ENCODE measurements at regions not wholly inside any gene's neighbourhood (a gene's known extent, or its start where the extent isn't known, plus 50 kb on each side); places are given as distances from the start of the nearest gene placed in this dataset.
"Not testable (repeated sequence)": the region's sequence is repeated elsewhere in the genome, so short reads cannot be mapped to it uniquely, and the experiment has no call there.

DNA sequence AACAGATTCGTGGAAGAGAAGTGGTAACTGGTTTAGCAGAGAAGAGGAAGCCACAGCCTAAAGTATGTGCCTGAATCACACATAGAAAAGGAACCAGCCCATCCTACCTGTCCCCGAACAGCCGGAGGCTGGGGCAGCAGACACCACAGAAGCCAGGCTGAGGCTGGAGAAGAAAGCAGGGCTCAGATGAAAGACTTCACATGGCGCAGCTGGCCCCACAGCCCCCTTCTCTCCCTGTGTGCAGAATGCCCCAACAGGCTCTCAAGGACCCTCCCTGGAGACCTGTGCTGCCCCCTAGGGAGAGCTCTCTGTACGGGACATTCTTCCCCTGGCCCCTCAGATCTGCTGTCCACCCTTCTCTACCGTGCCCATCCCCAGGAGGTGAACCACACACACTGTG, 83.5 kb upstream of the RAB12 start:
- intact Hi-C loops (cut with DNase I, micrococcal nuclease): no loop called here
- ATAC-seq (no peak), DNase-seq (no peak)

GRCh38 chr18:8526332-8526731, 82.9 kb upstream of the RAB12 start:
- intact Hi-C loops (cut with DNase I, micrococcal nuclease): no loop called here
- no peak for DNase-seq
- ATAC-seq: no peak

DNA sequence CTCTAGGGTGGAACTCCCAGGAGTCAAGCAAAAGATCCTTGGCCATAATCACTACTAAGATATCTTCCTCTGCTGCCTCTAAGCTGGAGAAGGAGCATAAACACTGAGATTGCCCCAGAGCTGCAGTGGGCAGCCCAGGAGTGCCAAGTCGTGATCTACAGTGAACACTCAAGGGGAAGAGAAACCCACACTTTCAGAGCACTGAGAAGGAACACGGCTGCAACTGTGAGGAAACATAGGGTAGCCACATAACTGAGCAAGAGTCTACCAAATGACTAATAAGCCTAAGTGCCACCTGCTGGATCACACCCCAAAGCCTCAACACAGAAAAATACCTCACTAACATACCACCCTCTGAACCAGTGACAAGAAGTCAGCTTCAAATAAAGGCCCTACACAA, 79.6 kb upstream of the RAB12 start:
- ATAC-seq (no peak), DNase-seq (no peak)
- intact Hi-C loops (cut with DNase I, micrococcal nuclease): no loop called here

- intact Hi-C loops (cut with DNase I, micrococcal nuclease); ATAC-seq; DNase-seq: not testable (repeated sequence)
Measured at GRCh38 chr18:8531084-8531483, 78.2 kb upstream of the RAB12 start.

DNA sequence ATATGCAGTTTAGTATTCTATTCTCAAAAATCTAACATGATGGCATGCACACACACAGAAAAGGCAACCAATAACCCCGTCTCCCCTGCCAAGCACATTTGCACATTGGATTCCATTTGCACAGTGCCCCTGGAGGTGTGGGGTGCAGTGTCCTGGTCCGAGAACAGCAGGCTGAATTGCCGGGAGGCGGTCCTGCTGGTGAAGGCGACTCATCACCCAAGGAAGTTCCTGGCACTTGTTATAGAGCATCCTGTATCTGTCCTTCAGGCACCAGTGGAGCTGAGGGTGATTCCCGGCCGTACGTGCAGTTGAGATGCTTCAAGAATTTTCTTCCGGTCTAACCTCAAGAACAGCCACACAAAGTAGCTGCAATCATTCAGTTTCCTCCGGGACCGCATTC, 73.0 kb upstream of the RAB12 start:
- ATAC-seq (no peak), DNase-seq (no peak)
- intact Hi-C loops (cut with DNase I, micrococcal nuclease): no loop called here

GRCh38 chr18:8536922-8537321, 72.3 kb upstream of the RAB12 start:
- intact Hi-C loops (cut with DNase I, micrococcal nuclease): no loop called here
- DNase-seq (no peak), ATAC-seq (no peak)

DNA sequence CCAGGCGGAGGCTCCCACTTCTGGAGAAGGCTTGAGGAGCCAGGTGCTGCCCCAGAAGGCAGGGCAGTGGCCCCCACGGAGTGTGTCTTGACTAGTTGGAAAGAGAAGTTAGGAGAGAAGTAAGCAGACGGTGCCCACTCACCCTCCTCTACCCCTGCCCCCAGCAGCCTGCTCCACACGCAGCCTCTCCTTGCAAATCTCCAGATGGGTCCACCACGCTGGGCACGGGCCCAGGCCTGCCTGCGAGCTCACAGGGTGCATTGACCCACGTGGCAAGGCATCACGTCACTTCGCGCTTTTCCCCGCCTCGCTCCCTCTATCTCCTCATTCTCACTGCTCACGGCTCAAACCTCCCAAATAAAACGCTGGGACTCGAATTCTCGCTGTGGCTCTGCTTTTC, 71.8 kb upstream of the RAB12 start:
- DNase-seq: no peak
- intact Hi-C loops (cut with DNase I, micrococcal nuclease): no loop called here
- ATAC-seq: no peak

DNA sequence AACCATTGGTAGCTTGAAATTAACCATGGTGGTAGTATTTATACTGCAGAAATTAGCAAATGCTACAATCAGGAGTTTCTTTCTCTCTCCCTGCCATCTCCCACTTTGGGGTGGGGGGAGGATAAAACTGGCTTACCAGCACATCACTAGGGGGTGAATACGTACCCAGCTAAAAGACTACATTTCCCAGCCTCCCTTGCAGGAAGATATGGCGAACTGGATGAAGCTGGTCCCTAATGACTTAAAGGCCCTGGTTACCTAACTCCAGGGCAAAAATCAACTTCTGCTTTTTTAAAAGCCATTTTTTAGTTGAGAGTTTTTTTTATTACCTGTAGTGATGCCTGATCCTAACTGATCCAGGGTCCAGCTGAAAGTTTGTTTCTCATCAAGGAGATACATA, 70.3 kb upstream of the RAB12 start:
- intact Hi-C loops (cut with DNase I, micrococcal nuclease): no loop called here
- ATAC-seq (no peak), DNase-seq (no peak)

- DNase-seq (no peak), ATAC-seq (no peak)
- intact Hi-C loops (cut with DNase I, micrococcal nuclease): no loop called here
Measured at GRCh38 chr18:8546677-8547076, 62.6 kb upstream of the RAB12 start.

DNA sequence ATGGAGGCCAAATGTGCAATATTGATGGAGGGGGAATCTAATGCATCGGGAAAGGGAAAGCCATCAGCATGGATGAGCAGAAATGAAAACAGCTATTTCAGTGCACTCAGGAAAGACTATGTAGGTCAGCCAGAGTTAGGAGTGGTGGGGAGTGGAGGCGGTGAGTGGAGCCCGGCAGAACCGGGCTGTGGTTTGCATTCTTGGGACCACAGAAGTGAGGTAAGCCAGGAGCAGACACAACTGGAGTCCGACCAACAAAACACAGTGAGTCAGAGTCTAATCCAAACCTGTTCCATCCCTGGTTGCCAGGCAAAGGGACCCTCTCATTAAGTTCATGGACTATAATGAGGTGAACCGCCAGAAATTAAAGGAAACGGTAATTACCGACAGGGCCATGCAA, 61.1 kb upstream of the RAB12 start:
- intact Hi-C loops (cut with DNase I, micrococcal nuclease): no loop called here
- DNase-seq (no peak), ATAC-seq (no peak)

DNA sequence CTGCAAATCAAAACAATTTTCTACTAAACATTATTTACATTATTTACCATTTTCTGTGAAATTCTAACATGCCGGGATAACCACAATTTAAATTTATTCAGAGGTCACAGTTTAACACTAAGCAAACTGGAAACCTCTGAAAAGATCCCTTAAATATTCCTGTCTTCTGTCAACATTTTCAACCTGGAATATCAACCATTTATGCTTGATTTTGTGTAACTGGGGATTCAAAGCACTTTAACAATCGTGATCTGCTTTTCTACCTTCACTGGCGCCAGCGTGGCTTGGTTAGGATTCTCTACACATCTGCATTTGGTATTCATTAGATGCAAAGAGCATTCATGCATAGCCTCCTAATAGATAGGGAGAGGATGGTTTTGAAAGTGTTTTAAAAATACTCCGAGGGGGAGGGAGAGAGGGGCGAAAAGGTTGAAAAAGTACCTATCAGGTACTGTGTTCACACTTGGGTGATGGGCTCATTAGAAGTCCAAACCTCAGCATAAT, 59.9 kb upstream of the RAB12 start:
- DNase-seq: no peak
- ATAC-seq: no peak
- intact Hi-C loops (cut with DNase I, micrococcal nuclease): no loop called here

DNA sequence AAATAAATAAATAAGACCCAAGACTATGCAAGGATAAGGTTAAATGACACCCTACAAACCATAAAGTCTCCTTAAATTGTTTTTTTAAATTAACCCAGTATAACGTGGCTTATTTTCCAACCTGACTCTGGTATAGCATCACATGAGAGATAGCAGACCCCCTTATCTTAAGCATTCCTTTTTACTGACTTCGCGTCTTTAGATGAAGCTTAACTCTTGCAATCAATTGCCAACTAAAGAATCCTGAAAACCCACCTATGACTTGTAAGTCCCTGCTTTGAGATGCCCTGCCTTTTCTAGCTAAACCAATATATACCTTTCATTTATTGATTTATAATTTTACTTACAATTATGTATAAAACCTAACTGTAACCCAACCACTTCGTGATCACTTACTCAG, 57.1 kb upstream of the RAB12 start:
- DNase-seq: no peak
- no peak for ATAC-seq
- intact Hi-C loops (cut with DNase I, micrococcal nuclease): no loop called here

DNA sequence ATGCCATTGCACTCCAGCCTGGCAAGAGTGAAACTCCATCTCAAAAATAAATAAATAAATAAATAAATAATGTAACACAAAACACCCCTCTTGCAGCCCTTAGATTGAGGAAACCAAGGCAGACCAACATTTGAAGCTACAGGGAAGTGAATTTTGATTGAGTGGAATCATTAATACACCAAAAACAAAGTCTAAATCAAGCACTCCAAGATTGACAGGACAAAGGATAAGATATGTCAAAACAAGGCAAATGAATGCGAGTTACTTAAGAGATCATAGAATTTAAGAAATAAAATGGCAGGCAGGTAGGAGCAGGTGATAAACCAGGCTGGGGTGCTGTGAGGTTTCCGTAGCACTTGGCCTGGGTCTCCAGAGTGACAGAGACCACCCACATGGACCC, 54.9 kb upstream of the RAB12 start:
- intact Hi-C loops (cut with DNase I, micrococcal nuclease): no loop called here
- DNase-seq: no peak
- no peak for ATAC-seq

GRCh38 chr18:8556424-8556823, 52.8 kb upstream of the RAB12 start:
- intact Hi-C loops (cut with DNase I, micrococcal nuclease): no loop called here
- ATAC-seq (no peak), DNase-seq (no peak)

Measured in left colon (tissue), 2 donors.